Body of pancreas (tissue), 4 donors: ENCODE measurements at regions not wholly inside any gene's neighbourhood (a gene's known extent, or its start where the extent isn't known, plus 50 kb on each side); places are given as distances from the start of the nearest gene placed in this dataset.

Experiments used
- CTCF ChIP-seq, 7 experiments: fragments of 450-650 bp in 4 of 7; fragments of 200-600 bp in 3 of 7; sonication (generic) in 3 of 7; IDR thresholded peaks; one replicate each; pipeline ENCODE4 v1.5.1; 2016 to 2019; ENCODE audit warnings: antibody characterized with exemption in 7 of 7
- POLR2A ChIP-seq, 3 donors: fragments of 450-650 bp; IDR thresholded peaks; one replicate each; pipeline ENCODE4 v1.6.1; 2016; ENCODE audit warnings: antibody characterized with exemption in 3 of 3, mild to moderate bottlenecking in 2 of 3

GRCh38 chr2:17070711-17071110, 405.1 kb upstream of the CYRIA start:
- no peak for TF ChIP-seq POLR2A (IDR thresholded peaks at IDR 0.05)
- no peak for TF ChIP-seq CTCF (IDR thresholded peaks at IDR 0.05)
